ENCODE measurements at regions not wholly inside any gene's neighbourhood (a gene's known extent, or its start where the extent isn't known, plus 50 kb on each side); places are given as distances from the start of the nearest gene placed in this dataset.

- TF ChIP-seq CTCF (IDR thresholded peaks at IDR 0.05) (no peak), POLR2A (IDR thresholded peaks at IDR 0.05) (no peak)
Observed at GRCh38 chr16:50472472-50472871, 75.7 kb upstream of the NKD1 start.
